SK-N-SH (cell line): ENCODE measurements at regions not wholly inside any gene's neighbourhood (a gene's known extent, or its start where the extent isn't known, plus 50 kb on each side); places are given as distances from the start of the nearest gene placed in this dataset.

ENCODE experiments used
- CTCF ChIA-PET: fragments of 300-600, 350-600 bp; formaldehyde crosslinking; extraction: SDS; loops from one replicate; lab custom pipeline; 2021; lab: Yijun Ruan, JAX
- POLR2A ChIA-PET: fragments of 350-600 bp; sonication (Branson Sonifier 250); formaldehyde crosslinking; extraction: SDS; loops from one replicate; lab custom pipeline; 2020; ENCODE audit warnings: antibody characterized with exemption, inconsistent platforms; lab: Yijun Ruan, JAX
- DNase-seq: peaks from one replicate; pipeline ENCODE4 v3.0.0; 2012
- H2AFZ ChIP-seq: fragments of 200-600 bp; sonication (generic); 2 replicates; pipeline ENCODE4 v1.8.1; 2016; ENCODE audit warnings: antibody characterized with exemption, mild to moderate bottlenecking, low read depth
- H3F3A ChIP-seq: fragments of 200-600 bp; sonication (generic); replicated peaks from 2 replicates; pipeline ENCODE3; 2016; ENCODE audit warnings: antibody characterized with exemption, mild to moderate bottlenecking; ENCODE audit not compliant: insufficient read depth
- H3K27ac ChIP-seq, 2 experiments: fragments of 200-500 bp in 1 of 2; fragments of 200-600 bp in 1 of 2; sonication (Bioruptor generic) in 1 of 2; sonication (generic), shearing (Covaris generic) in 1 of 2; 2 replicates each; pipeline versions ENCODE4 v1.5.1 to v1.6.1; 2014 to 2016; ENCODE audit warnings: low read depth in 2 of 2, inconsistent platforms in 1 of 2, low read length in 1 of 2, mild to moderate bottlenecking in 1 of 2, mixed read lengths in 1 of 2
- H3K27me3 ChIP-seq: fragments of 200-600 bp; sonication (generic), shearing (Covaris generic); 2 replicates; pipeline ENCODE4 v1.6.1; 2016; ENCODE audit warnings: mixed run types; ENCODE audit not compliant: insufficient read depth
- H3K36me3 ChIP-seq, 2 experiments: fragments of 200-500 bp in 1 of 2; fragments of 200-600 bp in 1 of 2; sonication (Bioruptor generic) in 1 of 2; sonication (generic) in 1 of 2; replicated peaks in 1 of 2; 2 replicates each; pipeline versions ENCODE3 to v1.5.1; 2014 to 2016; ENCODE audit warnings: low read length in 1 of 2, mild to moderate bottlenecking in 1 of 2; ENCODE audit not compliant: insufficient read depth in 2 of 2, control insufficient read depth in 1 of 2
- H3K4me1 ChIP-seq, 2 experiments: fragments of 200-500 bp in 1 of 2; fragments of 200-600 bp in 1 of 2; sonication (Bioruptor generic) in 1 of 2; sonication (generic), shearing (Covaris generic) in 1 of 2; 2 replicates each; pipeline versions ENCODE4 v1.5.1 to v1.6.1; 2014 to 2016; ENCODE audit warnings: low read depth in 1 of 2, low read length in 1 of 2, mixed run types in 1 of 2; ENCODE audit not compliant: insufficient read depth in 2 of 2, control insufficient read depth in 1 of 2
- H3K4me2 ChIP-seq: fragments of 200-600 bp; sonication (generic), shearing (Covaris generic); 2 replicates; pipeline ENCODE4 v1.6.1; 2017; ENCODE audit warnings: mixed run types
- H3K4me3 ChIP-seq, 2 experiments: fragments of 200-500 bp in 1 of 2; fragments of 200-600 bp in 1 of 2; sonication (Bioruptor generic) in 1 of 2; sonication (generic), shearing (Covaris generic) in 1 of 2; 2 replicates each; pipeline versions ENCODE4 v1.5.1 to v1.8.1; 2014 to 2016; ENCODE audit warnings: low read depth in 2 of 2, inconsistent platforms in 1 of 2, low read length in 1 of 2, mild to moderate bottlenecking in 1 of 2, mixed read lengths in 1 of 2, moderate library complexity in 1 of 2
- H3K79me2 ChIP-seq: fragments of 200-600 bp; sonication (generic); 2 replicates; pipeline ENCODE4 v1.8.1; 2017; ENCODE audit warnings: mild to moderate bottlenecking; ENCODE audit not compliant: insufficient read depth
- H3K9ac ChIP-seq: fragments of 200-600 bp; sonication (generic); 2 replicates; pipeline ENCODE4 v1.6.1; 2017; ENCODE audit warnings: mixed run types
- H3K9me2 ChIP-seq: fragments of 200-600 bp; sonication (generic); 2 replicates; pipeline ENCODE4 v1.6.1; 2017; ENCODE audit warnings: mixed run types
- H3K9me3 ChIP-seq: fragments of 200-600 bp; sonication (generic); 2 replicates; pipeline ENCODE4 v1.6.1; 2017; ENCODE audit warnings: mixed run types, mild to moderate bottlenecking, moderate library complexity
- H4K20me1 ChIP-seq: fragments of 200-600 bp; sonication (generic); 2 replicates; pipeline ENCODE4 v1.6.1; 2017; ENCODE audit warnings: mild to moderate bottlenecking, mixed run types; ENCODE audit not compliant: insufficient read depth
- CHD2 ChIP-seq: fragments of 150-350 bp; IDR thresholded peaks from 2 replicates; pipeline ENCODE4 v1.6.1; 2018; ENCODE audit warnings: low read length; ENCODE audit not compliant: partially characterized antibody
- CTCF ChIP-seq: fragments of 200-600 bp; sonication (generic); IDR thresholded peaks from 2 replicates; pipeline ENCODE4 v1.6.1; 2017; ENCODE audit warnings: antibody characterized with exemption, mild to moderate bottlenecking, moderate library complexity
- FOSL2 ChIP-seq: IDR thresholded peaks from 2 replicates; pipeline ENCODE4 v1.4.0; 2012; ENCODE audit warnings: low read depth, mild to moderate bottlenecking, moderate library complexity, borderline replicate concordance
- FOXM1 ChIP-seq: IDR thresholded peaks from 2 replicates; pipeline ENCODE4 v1.4.0; 2012; ENCODE audit warnings: low read depth, mild to moderate bottlenecking
- GABPA ChIP-seq: IDR thresholded peaks from 2 replicates; pipeline ENCODE4 v1.4.0; 2012; ENCODE audit warnings: low read depth, mild to moderate bottlenecking
- GATA2 ChIP-seq: sonication (generic); formaldehyde crosslinking; IDR thresholded peaks from 2 replicates; pipeline ENCODE4 v1.5.0; 2020; ENCODE audit warnings: mild to moderate bottlenecking, missing genetic modification reagents
- JUND ChIP-seq: IDR thresholded peaks from 2 replicates; pipeline ENCODE4 v1.4.0; 2012
- MXI1 ChIP-seq: IDR thresholded peaks from 2 replicates; pipeline ENCODE4 v1.6.1; 2012; ENCODE audit warnings: mild to moderate bottlenecking, low read depth, low read length, improper control_type of control experiment
- NRF1 ChIP-seq: IDR thresholded peaks from 2 replicates; pipeline ENCODE4 v1.6.1; 2012; ENCODE audit warnings: low read depth, mild to moderate bottlenecking, low read length
- RFX5 ChIP-seq: IDR thresholded peaks from 2 replicates; pipeline ENCODE4 v1.6.1; 2012; ENCODE audit warnings: mild to moderate bottlenecking, improper control_type of control experiment, low read length
- RXRA ChIP-seq: IDR thresholded peaks from 2 replicates; pipeline ENCODE4 v1.4.0; 2012; ENCODE audit warnings: low read depth, mild to moderate bottlenecking, borderline replicate concordance
- SIN3A ChIP-seq: IDR thresholded peaks from 2 replicates; pipeline ENCODE4 v1.6.1; 2012; ENCODE audit warnings: low read depth, mild to moderate bottlenecking, low read length, moderate library complexity, borderline replicate concordance
- SMC3 ChIP-seq: IDR thresholded peaks from 2 replicates; pipeline ENCODE4 v1.6.1; 2012; ENCODE audit warnings: low read depth, low read length, improper control_type of control experiment
- TAF1 ChIP-seq: IDR thresholded peaks from 2 replicates; pipeline ENCODE4 v1.6.1; 2012; ENCODE audit warnings: low read depth, mild to moderate bottlenecking, low read length, moderate library complexity, borderline replicate concordance
- USF2 ChIP-seq: fragments of 150-350 bp; IDR thresholded peaks from 2 replicates; pipeline ENCODE4 v1.6.1; 2017; ENCODE audit warnings: antibody characterized with exemption, low read length, low read depth, borderline replicate concordance
- YY1 ChIP-seq: IDR thresholded peaks from 2 replicates; pipeline ENCODE4 v1.4.0; 2012; ENCODE audit warnings: low read depth, mild to moderate bottlenecking
- WGBS: methylation state at CpG from one replicate; pipeline ENCODE4 v1.1.6; 2017; ENCODE audit warnings: low lambda C conversion rate; 5-methylcytosine and 5-hydroxymethylcytosine counted together
- TF ChIP-seq, protein P1 (sequence below): IDR thresholded peaks from 2 replicates; pipeline ENCODE4 v1.4.0; 2012; ENCODE audit warnings: low read depth, borderline replicate concordance
- TF ChIP-seq, protein P2 (sequence below): IDR thresholded peaks from 2 replicates; pipeline ENCODE4 v1.4.0; 2012; ENCODE audit warnings: low read depth, borderline replicate concordance
- TF ChIP-seq, protein P3 (sequence below): IDR thresholded peaks from 2 replicates; pipeline ENCODE4; 2012

DNA sequence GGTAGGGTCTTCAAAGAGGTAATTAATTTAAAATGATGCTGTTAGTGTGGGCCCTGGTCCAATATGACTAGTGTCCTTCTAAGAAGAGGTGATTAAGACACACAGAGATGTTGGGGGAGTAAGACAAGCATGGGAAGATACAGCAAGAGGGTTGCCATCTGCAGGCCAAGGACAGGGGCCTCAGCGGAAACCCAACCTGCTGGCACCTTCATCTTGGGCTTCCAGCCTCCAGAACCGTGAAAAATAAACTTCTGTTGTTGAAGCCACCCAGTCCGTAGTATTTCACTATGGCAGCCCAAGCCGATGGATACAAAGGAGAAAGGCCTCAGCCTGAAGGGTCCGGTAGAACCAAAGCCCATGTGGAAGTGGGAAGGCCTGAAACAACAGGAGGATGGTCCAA is 161.7 kb upstream of the UBE2E1 start:
- H3K79me2 ChIP-seq: no peaks in the 10 kb centered on the region
- H3K4me1 ChIP-seq: peaks cover 4 to 29% of the 10 kb centered on the region in 2 experiments; a peak in 3 of 4 replicates
- H3K27ac ChIP-seq: no peak overlapping the region
- H3K27me3 ChIP-seq: no peaks in the 10 kb centered on the region
- ChIA-PET CTCF (no interaction called here), POLR2A (no interaction called here)
- no peaks in the 10 kb centered on the region for H3K36me3 ChIP-seq
- H3K9me3 ChIP-seq: no peaks in the 10 kb centered on the region
- no peak overlapping the region for H2AFZ ChIP-seq
- DNase-seq: no peak
- no peaks in the 10 kb centered on the region for H3K9me2 ChIP-seq
- H3F3A ChIP-seq: no peaks in the 10 kb centered on the region
- whole genome bisulfite sequencing: 67% methylated on average over 1 of the region's 5 CpGs
- H3K9ac ChIP-seq: no peak overlapping the region
- no peak overlapping the region for H3K4me3 ChIP-seq
- no peak overlapping the region for H3K4me2 ChIP-seq
- TF ChIP-seq, protein P1, sequence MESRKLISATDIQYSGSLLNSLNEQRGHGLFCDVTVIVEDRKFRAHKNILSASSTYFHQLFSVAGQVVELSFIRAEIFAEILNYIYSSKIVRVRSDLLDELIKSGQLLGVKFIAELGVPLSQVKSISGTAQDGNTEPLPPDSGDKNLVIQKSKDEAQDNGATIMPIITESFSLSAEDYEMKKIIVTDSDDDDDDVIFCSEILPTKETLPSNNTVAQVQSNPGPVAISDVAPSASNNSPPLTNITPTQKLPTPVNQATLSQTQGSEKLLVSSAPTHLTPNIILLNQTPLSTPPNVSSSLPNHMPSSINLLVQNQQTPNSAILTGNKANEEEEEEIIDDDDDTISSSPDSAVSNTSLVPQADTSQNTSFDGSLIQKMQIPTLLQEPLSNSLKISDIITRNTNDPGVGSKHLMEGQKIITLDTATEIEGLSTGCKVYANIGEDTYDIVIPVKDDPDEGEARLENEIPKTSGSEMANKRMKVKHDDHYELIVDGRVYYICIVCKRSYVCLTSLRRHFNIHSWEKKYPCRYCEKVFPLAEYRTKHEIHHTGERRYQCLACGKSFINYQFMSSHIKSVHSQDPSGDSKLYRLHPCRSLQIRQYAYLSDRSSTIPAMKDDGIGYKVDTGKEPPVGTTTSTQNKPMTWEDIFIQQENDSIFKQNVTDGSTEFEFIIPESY: no peak
- TF ChIP-seq GATA2 (CRISPR knock-in tag) (no peak), SIN3A (no peak), FOSL2 (no peak), FOXM1 (no peak), TAF1 (no peak)
- TF ChIP-seq, protein P2, sequence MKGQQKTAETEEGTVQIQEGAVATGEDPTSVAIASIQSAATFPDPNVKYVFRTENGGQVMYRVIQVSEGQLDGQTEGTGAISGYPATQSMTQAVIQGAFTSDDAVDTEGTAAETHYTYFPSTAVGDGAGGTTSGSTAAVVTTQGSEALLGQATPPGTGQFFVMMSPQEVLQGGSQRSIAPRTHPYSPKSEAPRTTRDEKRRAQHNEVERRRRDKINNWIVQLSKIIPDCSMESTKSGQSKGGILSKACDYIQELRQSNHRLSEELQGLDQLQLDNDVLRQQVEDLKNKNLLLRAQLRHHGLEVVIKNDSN: no peak
- TF ChIP-seq, protein P3, sequence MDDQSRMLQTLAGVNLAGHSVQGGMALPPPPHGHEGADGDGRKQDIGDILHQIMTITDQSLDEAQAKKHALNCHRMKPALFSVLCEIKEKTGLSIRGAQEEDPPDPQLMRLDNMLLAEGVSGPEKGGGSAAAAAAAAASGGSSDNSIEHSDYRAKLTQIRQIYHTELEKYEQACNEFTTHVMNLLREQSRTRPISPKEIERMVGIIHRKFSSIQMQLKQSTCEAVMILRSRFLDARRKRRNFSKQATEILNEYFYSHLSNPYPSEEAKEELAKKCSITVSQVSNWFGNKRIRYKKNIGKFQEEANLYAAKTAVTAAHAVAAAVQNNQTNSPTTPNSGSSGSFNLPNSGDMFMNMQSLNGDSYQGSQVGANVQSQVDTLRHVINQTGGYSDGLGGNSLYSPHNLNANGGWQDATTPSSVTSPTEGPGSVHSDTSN: no peak
- H4K20me1 ChIP-seq: no peaks in the 10 kb centered on the region

DNA sequence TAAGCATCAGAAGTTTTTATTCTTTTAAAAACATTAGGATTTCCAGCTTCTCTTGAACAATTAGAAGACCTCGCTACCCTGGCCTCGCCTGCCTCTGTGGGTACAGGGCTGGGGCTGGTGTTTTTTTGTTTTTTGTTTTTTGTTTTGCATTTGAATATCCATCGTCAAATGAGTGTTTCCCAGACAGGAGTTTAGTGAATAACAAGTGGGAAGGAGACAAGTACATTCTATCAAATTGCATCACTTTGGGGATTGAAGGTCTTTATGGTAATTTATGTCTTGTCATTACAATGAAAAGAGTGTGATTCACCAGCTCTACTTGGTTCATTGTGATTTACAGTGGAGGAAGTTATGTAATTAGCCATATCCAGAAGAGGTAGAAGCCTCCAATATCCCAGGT is 161.1 kb upstream of the UBE2E1 start:
- Histone ChIP-seq H3K36me3 (no peaks in the 10 kb centered on the region), H2AFZ (no peak overlapping the region), H3K4me1 (peaks cover 6 to 29% of the 10 kb centered on the region in 2 experiments; a peak in 3 of 4 replicates), H3K9me2 (no peaks in the 10 kb centered on the region), H3K79me2 (no peaks in the 10 kb centered on the region), H3K4me3 (no peak overlapping the region), H3K27me3 (no peaks in the 10 kb centered on the region), H3K4me2 (no peak overlapping the region), H3K9me3 (no peaks in the 10 kb centered on the region), H3K27ac (no peak overlapping the region), H3K9ac (no peak overlapping the region), H4K20me1 (no peaks in the 10 kb centered on the region), H3F3A (no peaks in the 10 kb centered on the region)
- WGBS: 96% methylated on average over 3 of the region's 3 CpGs
- no peak for DNase-seq
- POLR2A ChIA-PET: no interaction called here
- CTCF ChIA-PET: no interaction called here
- no peak for TF ChIP-seq RXRA
- TF ChIP-seq NRF1: no peak
- TF ChIP-seq CHD2: no peak
- TF ChIP-seq, protein P3: no peak
- TF ChIP-seq SIN3A: no peak
- TF ChIP-seq YY1: no peak
- no peak for TF ChIP-seq FOSL2
- no peak for TF ChIP-seq CTCF
- no peak for TF ChIP-seq SMC3
- no peak for TF ChIP-seq GABPA
- no peak for TF ChIP-seq RFX5
- TF ChIP-seq JUND: no peak
- TF ChIP-seq USF2: no peak
- no peak for TF ChIP-seq MXI1
